Suppressor macrophage (primary cell): ENCODE measurements at regions not wholly inside any gene's neighbourhood (a gene's known extent, or its start where the extent isn't known, plus 50 kb on each side); places are given as distances from the start of the nearest gene placed in this dataset.
A peak's percentile ranks its signal among the peaks of the same experiment; 100 is the strongest.

Experiments used
- DNase-seq, 4 experiments: peaks; one replicate each; pipeline ENCODE4 v3.0.0-alpha.2; 2020 to 2022

DNA sequence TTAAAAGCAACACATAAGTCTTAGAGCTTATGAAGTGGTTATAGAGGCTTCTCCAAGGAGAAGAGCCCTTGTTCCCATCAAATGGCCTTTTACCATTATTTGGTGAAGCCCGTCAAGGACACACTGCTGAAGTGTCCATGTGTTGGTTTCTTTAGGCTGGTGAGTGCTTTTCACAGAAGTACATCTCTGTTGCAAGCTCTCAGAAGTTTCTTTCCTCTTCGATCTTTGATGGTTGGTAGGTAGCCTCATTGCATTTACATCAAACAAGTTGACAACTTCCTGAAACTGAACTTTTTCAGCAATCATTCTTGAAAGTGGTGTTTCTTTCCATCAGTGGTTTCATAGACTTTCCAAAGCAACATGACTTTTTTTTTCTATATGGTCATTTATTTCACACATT, 465.6 kb downstream of the HDGFL1 start:
- no peak for DNase-seq

GRCh38 chr6:23036406-23036983, 467.1 kb downstream of the HDGFL1 start:
- DNase-seq = no peak

DNA sequence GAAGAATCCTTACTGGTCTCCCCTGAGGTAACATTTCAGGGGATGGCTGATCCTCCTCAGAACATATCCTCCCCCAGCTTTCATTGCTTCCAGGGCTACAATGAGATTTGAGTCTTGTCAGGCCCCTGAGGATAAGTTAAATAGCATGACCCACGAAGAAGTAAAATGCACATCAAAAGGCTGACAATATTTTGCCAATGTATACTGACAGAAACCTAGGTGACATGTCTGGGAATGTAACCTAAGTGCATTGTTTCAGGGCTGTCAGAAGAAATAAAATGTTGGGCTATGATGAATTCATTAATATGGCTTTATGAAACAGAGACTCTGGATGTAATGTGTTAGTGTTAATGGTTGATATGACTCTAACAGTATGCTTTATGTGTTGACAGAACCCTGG, 471.5 kb downstream of the HDGFL1 start:
- DNase-seq = no peak

GRCh38 chr6:23045280-23045679, 475.9 kb downstream of the HDGFL1 start:
- DNase-seq = no peak

GRCh38 chr6:23055523-23055922, 486.2 kb downstream of the HDGFL1 start:
- no peak for DNase-seq

DNA sequence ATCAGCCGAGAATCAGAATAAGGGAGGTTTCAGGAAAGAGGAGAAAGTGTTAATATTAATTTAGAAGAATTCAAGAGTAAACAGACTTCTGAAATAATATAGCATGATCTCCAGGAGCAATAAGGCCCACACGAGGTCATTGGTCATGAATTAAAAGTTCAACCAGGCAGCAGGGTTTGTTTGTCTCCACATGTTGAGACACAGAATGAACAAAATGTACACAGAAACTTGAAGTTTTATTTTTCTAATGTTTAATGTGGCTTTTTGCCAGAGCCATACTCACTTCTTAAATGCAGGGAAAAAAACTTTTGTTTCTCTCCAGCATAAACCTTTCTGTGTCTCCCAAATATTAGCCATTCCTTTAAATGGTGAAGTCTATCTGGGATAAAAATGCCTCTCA, 504.5 kb downstream of the HDGFL1 start:
- DNase-seq = no peak

- no peak for DNase-seq
These were observed 508.4 kb downstream of the HDGFL1 start for GRCh38 chr6:23077772-23078171.

DNA sequence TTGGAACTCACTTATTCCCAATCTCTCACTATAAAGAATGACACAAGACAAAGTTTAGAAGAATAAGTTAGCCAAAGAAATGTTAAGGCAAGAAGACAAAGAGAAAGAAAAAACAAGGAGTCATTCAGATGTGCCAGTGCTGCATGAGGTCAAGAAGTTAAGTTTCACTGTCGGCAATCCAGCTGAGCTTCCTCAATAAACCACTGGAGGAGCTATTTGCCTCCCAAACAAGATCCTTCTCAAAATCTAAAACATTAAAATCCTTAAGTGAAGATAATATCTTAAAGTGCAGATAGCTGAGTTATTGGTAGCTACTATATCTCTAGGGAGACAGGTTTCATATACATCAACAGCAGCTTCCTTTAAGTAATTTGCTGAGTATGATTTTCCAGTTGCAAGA, 512.3 kb downstream of the HDGFL1 start:
- no peak for DNase-seq

DNA sequence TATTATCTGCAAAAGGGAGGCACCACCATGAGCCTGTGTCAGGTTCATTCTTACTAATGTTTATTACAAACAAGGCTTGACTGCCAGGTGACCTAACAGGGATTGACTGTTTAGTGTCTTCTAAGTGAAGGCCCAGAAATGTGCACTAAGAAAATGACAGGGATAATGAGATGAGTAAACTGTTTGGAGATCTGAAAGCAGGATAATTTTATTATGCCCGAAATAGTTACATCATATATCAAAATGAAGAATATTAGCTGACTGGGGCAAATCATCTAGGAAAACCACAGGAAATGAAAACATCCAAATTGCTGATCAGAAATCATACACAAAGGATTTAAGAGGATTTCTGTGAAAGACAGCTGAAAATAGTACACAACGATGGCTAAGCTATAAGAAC, 516.7 kb downstream of the HDGFL1 start:
- no peak for DNase-seq

DNA sequence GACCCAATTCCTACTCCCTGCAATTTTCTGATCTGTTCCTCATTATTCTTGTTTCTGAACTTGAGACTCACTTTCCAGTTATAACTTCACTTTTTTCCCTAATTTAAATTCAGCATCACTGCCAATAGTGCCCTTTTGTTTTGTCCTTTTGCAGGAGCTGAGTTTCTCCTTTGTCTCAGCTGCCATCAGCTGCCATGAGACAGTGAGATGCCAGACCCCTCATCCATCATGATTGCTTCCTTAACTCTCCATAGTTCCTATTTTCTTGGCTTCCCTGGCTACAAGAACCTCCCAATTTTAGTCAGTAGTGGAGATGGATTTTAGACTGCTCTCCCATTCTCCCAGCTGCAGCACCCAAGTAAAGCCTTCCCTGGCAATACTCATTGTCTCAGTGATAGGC, 518.1 kb downstream of the HDGFL1 start:
- no peak for DNase-seq

GRCh38 chr6:23088761-23089160, 519.4 kb downstream of the HDGFL1 start:
- no peak for DNase-seq

DNA sequence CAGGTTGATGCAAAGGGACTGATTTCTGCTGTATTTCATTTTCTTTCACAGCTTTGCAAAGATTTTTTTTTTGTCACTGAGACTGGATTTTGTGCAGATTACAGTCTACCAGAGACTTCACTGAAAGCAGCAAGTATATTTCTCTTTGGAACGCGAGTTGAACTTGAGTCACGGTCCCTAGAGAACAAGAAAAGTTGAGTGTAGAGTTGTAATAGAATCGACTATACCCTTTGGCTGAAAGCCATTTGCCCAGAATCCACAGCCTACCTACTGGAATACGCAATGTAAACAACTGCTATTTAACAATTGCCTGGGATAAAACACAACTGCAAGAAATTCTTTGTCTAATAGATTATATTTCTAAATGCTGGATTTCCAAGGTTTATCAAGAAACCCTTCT, 520.6 kb downstream of the HDGFL1 start:
- DNase-seq = no peak

DNA sequence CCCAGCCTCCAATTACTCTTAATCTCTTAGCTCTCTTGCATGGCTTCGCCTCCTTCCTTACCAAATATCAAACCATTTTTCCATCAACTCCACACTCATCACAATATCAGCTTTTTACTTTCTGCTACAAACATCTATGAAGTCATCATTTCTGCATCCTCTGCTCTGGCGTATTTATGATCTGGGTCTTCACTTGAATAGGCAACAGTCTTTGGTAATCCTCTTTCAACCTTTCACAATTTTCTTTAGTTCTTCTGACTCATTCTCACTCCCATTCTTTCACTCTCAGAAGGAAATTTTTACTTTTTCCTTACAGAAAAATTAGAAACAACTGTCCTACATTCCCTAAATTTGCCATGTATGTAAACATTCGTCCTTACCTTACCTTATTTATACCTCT, 522.4 kb downstream of the HDGFL1 start:
- DNase-seq = no peak

DNA sequence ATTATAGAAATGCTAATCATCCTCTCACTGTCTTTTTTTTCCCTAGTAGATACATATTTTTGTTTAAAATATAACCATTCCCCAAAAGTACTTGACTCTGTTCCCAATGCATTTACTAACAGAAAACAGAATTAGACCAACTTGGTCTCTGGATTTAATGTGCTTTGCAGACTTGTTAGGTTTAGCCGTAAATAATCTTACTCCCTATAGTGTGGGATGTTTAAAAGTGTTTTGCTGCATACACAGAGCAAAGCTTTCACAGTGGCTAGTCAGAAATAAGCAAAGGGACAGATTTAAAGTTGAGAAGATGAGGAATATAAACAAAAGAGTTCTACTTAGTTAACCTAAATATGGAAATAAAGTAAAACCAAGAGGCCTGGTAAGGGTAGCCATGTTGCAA, 527.5 kb downstream of the HDGFL1 start:
- no peak for DNase-seq

- DNase-seq = no peak
These were observed 528.2 kb downstream of the HDGFL1 start for GRCh38 chr6:23097566-23097965.

DNA sequence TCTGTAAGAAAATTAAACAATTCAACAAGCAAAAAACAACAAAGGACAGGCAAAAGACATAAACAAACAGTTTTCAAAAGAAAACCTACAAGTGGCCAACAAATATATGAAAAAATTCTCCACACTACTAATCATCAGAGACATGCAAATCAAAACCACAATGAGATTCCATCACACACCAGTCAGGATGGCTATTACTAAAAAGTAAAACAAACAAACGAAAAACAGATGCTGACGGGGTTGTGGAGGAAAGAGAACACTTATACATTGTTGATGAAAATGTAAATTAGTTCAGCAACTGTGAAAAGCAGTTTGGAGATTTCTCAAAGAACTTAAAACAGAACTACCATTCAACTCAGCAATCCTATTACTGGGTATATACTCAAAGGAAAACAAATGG, 537.6 kb downstream of the HDGFL1 start:
- DNase-seq = no peak

DNA sequence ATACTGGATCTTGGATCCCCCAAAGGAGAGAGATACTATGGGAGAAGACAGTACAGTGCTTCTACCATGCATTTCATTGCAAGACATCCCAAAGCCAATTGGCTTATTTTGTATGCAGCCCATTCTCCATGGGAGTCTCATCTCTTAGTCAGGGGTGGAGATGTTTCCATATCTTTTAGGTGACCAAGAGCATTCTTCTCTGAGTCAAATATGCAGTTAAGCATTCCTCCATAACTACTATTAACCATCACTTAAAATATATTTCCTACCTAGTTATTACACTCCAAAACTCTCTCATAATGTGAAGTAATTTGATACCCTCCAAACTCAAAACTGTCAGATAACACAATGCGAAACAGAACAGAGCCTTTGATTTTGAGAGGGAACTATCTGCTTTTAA, 542.6 kb downstream of the HDGFL1 start:
- no peak for DNase-seq

DNA sequence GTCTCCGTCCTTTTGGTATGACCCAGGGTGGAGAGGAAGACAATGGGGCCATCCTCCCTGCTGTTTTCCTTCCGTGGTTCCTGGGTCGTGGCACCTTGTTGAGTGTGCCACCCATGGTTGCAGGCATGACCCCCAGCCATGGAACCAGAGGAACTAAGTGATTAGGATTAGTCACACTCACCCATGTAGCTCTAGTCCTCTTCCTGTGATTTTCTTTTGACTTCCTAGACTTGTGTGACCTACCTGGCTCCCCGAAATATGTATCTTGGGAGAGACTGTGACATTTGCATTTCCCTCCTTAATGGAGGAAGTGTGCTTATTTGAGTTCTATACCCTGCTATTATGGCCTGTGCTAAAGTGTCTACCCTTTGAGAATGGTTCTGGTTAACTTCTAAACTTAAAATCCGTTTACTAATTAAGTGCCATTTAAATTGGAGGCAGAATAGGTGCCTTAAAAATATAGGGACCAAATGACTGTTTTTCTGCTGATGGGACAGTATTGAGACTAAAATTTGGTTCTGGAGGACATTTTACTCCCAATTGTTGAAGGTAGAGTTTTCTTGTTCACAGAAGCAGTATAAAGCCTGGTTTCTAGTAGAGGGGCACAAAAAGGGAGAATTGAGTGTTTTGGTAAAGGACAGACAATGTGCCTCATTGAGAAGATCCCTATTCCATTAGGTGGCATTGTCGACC, 545.6 kb downstream of the HDGFL1 start:
- no peak for DNase-seq

DNA sequence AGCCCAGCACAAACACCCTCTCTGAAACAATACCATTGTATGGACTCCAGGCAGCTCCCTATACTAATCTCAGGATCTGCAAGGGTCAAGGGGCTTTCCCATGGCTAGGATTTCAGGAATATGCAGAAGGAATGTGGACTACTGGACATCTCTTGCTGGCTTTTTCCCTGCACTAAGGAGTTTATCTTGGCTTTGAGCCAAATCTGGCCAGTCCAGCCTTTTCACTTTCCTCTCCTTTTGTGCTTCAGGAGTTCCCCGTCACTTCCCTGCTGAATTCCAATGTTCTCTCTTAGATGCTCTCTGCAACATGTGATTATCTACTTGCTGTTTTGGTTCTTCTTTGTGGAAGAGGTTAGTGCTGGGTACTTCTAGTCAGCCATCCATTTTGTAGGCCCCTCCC, 568.2 kb downstream of the HDGFL1 start:
- DNase-seq = no peak

- no peak for DNase-seq
These were observed 571.5 kb downstream of the HDGFL1 start for GRCh38 chr6:23140871-23141270.

DNA sequence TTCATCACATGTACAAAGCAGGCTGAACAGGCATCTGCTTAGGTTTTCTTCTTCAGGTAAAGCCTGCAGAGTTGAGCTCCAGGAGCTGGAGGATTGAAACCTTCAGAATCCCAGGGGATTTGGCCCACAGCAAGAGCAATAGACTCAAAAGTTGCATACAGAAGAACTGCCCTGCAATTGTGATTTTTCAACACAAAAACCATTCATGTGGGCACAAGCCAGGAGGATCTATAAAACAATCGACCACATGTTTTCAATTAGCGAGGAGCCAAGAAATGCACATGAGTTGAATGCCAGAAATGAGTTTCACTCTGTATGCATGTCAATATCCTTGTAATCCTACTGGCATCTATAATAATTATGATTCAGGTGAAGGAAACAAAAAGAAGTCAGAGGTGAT, 576.4 kb downstream of the HDGFL1 start:
- DNase-seq = no peak

GRCh38 chr6:23154159-23154558, 584.8 kb downstream of the HDGFL1 start:
- DNase-seq = no peak

DNA sequence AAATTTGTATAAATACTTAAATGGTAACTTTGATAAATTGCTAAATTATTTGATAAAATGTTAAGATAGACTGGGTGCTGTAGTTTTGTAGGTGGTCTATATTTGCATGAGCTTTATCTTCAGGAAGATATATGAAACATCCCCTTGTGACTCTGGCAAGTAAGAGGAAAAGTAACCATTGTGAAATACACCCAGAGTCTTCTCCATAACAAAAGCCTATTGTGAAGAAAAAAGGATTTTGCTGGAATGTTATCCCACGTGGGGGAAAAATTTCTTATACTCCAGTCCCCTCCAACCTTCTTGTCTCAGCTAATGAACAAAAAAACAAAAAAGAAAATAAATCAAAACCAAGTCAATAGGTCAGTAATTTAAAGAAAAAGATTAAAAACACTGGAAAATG, 600.7 kb downstream of the HDGFL1 start:
- no peak for DNase-seq

DNA sequence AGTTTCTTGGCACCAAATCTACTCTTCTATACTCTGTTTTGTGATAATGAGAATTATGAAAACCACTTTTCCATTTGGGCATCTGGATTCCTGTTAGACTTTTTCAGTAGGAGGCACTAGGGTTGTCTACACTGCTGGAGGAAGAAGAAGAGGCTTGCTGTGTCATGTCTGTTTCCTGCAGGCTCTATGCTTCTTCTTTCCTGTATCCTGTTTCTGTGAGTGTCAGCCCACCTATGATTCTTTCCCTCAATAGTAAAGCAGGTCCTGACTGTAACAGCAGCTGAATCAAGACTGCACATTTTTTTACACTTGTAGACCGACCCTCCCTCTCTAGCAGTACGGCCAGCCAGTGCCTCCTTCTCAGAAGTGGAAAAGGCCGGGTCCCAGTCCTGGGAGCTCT, 603.9 kb downstream of the HDGFL1 start:
- DNase-seq = no peak

- peak in 2 of 4 experiments; percentile 7 to 8 for DNase-seq
These were observed 605.5 kb downstream of the HDGFL1 start for GRCh38 chr6:23174781-23175361.
